ENCODE measurements at regions not wholly inside any gene's neighbourhood (a gene's known extent, or its start where the extent isn't known, plus 50 kb on each side); places are given as distances from the start of the nearest gene placed in this dataset.

DNA sequence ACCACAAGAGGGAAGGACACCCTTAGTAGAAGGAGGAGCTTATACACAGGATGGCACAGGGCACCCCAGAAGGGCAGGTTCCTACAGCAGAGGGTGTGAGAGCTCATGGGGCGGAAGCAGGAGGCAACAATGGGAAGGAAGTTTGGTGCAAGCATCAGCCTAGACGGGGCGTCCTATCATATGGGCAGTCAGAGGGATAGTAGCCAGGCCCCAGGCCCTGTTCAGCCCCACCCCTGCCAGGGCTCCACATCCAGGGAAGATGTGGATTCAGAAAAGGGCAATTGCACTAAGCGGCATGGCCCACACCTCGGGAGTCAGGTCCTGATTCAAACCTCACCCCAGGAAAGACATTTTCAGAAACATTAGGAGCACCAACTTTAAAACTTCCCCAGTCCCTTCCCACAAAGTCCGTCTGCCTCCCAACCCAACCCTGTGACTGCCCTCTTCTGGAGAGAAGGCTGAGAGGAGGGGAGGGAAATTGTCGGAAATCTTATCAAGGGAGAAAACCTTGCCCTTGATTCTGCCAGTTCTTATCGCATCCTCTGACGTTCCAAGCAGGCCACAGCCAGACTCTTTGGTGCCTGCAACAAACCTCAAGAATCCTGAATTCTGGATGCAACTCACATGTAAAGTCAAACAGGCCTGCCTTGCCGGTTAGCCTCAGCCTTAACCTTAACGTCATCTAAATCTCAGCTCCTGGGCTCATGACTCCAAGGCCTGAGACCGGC lies 198.8 kb upstream of the CDH5 start:
- no peak for DNase-seq

DNA sequence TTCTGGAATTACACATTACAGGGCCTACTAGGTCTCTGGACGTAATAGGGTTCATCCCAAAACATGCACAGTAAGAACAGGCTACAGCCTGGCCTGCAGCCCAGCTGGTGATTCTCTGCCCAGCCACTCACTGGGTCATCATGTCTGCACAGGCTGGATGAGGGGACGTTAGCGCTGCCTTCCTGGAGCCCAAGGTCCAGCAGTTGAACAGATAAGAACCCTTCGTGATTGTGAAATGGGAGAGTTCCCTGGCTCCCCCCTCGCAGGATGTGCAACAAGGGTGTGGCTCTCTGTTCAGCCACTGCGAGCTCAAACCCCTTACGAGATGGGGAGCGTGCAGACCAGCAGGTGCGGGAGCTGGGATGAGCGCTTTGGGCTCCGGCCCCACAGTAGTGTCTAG lies 200.0 kb upstream of the CDH5 start:
- no peak for DNase-seq

DNA sequence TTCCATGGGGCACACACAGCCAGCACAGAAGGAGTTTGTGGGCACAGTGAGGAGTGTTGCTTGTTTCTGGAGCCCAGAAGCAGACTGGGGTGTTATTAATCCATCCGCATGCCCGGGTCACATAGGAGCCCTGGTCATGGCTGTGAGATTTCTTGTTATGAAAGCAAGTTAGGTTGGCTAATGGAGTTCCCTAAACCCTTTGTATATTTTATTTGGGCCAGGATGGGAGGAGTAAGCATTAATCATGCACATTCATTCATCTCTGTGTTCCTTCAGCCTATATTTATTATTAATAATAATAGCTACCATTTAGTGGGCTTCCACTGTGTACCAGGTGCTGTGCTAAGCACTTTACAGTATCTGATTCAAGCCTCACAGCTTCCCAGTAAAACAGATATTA lies 200.6 kb upstream of the CDH5 start:
- no peak for DNase-seq

DNA sequence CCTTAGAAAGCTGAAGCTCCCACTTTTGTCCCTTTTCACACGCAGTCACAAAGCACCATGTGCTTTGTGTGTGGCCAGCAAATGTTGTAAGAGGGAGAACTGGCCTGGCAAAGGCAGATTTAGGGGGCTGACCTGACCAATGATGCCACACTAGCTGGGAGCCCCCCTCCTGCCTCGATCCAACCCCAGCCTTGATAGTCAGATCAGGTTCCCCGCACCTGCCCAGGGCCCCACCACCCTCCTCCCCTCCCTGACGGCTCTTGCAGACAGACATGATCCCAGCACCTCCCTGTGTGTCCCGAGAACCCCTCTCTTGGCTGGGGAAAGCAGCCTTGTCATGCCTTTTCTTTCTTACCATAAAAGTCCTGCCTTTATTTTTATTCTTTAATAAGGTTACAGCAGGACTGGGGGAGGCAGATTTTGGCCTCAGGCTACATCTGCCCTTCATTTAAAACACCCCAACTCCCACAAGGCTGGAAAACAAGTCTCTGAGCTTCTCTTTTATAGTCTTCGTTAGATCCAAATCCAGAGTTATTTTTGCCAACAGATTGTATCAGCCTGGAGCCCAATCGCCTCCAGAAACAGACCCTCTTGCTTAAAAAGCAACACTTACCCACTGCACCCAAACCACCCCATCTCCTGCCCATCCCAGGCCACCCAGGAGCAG lies 201.8 kb upstream of the CDH5 start:
- DNase-seq: peak; percentile 38

DNA sequence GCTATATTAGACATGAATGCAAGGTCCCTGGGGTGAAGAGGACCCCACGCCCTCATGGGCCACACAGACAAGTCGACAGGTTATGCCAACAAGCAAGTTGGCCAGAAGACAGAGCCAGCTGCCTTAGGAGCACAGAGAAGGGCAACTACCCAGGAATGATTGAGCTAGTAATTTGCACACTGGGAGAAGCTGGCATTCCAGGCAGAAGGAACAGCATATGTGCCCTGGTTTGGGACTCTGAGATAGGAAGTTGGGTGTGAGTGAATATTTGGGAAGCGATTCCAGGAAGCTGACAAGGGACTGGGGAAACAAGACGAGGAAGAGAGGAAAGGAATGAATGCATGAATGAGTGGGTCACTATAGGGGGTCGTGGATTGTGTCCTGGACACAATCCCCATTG lies 203.7 kb upstream of the CDH5 start:
- DNase-seq: no peak

DNA sequence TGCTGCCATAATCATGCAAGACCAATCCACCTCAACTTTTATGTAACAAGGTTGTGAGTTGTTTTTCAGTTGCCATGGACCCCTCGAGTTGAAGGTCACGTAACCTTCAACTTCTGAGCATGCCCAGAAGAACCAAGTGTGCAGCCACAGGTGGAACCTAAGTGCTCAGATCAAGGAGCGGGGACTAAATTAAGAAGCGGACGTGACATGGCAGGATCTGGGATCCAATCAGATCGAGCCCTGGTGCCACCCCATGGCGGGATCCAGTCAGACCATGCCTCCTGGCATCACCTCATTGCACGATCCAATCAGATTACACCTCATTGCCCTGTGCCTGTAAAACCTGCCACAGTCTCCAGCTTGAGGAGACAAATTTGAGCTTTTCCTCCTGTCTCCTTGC lies 204.5 kb upstream of the CDH5 start:
- no peak for DNase-seq

DNA sequence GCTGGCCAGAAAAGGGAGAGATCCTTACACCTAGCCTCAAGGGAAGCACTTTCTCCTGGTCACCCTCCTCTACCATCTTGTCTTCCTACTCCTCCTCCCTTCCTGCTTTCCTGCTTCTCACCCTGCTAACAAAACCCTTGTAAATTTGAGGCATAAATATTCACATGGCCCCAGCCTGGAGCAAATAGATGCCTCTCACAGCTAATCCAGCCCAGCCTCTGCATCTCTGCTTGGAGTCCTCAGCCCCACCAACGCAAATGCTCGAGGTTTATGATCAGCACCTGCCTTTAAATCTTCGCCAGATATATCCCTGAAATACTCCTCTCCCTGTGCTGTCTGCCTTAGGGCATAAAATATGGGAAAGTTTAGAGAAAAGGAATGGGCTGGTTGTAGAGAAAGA lies 205.2 kb upstream of the CDH5 start:
- DNase-seq: no peak

DNA sequence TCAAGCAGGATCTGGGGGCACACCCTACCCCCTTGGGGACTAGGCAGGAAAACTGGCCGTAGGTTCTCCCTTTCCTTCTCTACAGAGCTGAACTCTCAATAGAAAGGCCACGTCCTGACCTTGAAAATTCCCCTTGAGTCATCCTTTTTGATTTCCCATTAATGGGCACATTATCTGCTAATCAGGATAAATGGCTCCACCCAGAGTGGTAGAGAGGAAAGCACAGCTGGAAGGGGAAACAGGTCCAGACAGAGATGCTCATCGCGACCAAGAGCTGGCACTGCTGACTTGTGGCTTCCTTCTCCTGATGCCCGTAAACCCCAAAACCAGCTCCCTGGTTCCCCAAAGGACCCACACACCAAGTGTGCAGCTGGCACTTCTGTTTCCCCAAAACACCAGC lies 206.5 kb upstream of the CDH5 start:
- DNase-seq: no peak

DNA sequence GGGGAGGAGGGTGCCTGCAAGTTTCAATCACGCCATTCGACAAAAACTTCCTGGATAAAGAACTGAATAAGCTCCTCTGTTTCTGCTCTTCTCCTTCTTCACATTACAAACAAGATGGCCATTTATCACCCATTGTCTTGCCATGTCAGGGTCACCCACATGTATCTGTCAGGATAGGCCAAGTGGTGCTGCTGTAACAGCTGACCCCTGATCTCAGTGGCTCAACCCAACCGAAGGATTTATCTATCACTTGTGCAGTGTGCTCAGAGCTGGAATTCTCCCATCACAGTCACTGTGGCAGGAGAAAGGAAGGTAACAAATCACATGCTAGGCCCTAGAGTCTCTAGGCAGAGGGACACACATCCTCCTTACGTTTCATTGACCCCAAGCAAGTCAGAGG lies 210.0 kb upstream of the CDH5 start:
- DNase-seq: no peak

DNA sequence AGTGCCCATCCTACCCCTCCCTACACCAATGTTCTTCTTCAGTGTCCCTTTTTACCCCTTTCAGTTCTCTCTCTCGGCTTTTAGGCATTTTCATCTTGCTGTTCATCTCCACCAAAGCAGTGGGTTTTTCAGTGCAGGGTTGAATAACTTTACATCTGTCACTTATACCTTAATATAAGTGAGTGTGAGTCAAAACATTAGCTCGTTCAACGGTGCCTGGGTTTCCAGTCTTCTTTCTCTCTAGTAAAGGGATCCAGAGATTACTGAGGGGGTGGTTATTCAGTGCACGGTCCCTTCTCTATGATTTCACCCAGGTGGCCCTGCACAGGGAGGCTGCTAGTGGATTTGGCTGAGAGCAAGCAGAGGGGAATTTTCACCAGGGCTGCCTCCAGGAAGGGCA lies 210.6 kb upstream of the CDH5 start:
- no peak for DNase-seq

DNA sequence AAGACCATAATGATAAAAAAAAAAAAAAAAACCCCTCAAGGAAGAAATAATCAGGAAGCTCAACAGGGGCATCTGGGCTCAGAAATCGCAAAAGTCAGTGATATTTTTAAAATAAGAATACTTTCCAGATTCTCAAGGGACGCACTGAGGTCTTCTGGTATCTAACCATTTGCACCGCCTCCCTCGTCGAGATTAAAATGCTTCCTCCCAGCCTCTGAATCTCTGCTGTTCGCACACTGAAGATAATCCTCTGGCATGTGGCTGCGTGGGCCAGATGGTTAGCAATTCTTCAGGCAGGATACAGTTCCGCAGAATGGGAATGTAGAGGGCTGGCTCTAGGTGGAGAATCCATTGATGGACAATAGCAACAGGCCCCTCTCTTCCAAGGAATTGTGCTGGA lies 211.7 kb upstream of the CDH5 start:
- peak; percentile 37 for DNase-seq

DNA sequence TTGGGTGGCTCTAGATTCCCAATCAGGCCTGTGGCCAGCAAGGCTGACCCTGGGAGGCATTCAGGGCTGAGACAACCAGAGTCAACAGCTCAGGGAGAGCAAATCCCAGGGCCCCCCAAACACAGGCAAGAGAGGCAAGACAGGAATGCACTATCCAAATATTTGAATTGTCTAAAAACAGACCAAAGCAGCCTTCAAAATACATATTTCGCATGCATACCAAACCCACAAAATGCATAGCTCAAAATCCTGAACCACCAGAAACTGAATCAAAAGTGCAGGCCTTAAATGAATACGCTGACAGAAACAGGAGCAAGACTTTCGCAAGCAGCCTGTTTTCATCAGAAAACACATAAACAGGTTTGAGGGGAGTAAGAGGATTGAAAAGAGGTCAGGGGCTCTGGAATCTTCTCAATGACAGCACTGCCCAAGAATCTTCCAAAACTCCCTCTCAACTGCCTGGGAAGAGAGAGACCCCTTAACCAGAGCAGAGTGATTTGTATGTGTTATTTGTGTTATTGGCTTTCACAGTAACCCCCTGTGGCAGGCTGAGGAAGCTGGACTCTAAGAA lies 213.6 kb upstream of the CDH5 start:
- peak; percentile 42 for DNase-seq

DNA sequence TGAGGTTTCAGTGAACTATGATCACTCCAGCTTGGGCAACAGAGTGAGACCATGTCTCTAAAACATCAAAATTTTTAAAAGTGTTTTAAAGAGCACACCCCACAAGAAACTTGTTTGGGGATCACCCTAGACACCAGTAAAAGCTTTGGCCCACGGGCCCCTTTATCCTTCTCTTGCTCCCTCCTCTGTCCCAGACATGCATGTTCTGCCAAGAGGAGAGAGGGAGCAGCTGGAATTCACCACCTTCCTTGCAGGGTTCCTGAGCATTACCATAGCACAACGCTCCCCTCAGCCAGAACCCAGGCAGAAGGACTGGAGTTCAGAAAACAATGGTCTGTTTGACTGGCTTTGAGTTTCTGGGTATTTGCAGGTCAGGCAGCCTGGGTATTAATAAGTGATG lies 214.3 kb upstream of the CDH5 start:
- DNase-seq: no peak

DNA sequence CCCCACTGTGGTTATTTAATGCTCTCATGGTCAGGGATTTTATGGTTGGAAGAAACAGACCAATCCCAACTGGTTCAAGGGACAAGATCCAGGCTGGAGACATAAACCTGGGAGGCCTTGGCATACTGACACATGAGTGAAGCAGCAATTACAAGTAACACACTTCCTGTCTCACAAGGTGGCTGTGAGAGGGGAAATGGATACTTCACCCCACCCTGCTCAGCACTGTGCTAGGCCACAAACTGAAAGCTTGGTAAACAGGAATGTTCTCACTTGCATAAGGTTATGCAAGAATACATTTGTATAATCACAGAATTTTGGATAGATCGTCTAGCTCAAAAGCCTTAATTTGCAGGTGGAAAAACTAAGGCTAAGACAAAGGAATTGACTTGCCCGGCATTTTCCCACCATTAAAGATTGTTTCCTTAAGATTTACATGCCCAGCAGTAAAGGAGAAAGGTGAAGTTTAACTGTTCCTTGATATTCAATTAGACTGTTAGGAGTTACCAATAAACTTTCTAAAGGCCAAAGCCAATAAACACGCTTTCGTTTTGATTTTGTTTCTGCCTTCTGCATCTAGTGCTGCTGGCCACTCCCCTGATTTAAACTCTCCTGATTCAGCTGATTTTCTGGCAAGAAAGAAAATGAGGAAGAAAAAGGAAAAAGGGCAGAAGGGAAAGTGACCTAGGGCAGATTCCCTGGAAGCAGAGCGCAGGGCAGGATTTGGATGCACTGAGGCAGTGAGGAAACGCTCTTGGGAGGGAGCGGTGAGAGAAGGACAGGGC lies 215.6 kb upstream of the CDH5 start:
- no peak for DNase-seq

DNA sequence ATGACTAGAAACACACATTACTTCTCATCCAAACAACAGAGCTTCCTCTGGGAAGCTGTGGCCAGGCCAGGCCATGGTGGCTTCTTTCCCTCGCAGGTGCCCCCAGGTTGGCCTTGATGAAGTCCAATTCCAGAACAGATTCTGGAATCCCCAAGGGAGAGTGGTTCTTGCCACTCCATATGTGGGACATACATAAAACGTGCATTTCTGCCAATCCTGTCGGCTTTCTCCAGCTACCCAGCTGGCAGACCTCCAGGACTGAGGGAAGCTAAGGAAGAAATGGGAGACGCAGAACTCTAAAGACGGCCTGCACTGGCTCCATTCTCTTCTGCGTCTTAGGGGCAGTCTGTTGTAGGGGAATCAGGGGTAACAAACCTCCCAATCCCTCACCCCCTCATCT lies 219.2 kb upstream of the CDH5 start:
- no peak for DNase-seq

DNA sequence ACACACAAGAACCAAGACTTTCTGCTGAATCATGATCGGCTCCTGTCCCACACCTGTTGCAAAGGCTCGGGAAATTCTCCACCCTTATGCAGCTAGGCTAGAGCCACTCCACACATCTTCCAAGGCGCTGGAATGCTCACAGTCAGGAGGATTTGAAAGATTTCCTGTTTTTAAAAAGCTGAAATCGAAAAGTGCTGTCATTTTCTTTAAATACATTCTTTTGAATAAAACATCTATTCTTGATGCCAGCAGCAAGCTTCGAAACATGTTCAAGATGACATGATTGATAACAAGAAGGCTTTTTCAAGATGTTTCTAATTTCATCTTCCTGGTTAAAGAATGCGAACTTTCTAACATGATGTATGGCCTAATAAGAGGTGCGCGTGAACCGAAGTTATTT lies 219.7 kb upstream of the CDH5 start:
- peak; percentile 43 for DNase-seq

DNA sequence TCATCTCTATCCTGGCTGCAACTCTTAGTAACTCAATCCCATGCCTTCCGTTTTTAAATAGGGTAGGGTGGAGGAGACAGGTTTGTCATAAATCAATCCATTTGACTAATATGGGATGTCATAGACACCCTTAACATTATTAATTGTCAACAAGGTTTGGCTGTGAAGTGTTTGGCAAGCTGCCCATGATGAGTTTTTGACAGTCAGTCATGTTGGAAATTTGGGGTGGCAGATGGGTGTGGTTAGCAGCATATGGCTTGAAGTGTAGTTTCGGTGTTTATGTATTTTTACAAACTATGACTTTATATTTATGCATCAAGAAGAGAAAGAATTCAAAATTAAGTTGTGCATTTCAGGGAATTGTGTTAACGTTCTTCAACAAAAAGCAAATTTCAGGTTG lies 221.8 kb upstream of the CDH5 start:
- DNase-seq: no peak

DNA sequence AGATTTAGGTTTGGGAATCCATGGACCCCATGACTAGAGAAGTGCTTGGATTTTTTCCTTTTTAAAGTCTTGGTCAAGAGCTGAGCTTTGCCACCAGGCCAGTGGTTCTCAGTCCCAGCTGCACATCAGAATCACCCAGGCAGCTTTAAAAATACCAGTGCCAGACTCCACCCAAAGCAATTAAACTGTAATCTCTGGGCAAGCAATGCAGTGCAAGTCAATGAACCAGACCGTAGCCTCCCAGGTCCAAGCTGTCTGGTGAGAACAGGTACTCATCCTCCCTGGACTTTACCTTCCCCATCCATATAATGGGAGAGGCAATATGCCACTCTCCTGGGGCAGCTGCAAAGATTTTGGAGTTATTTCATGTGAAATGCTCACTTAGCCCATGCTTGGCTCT lies 223.1 kb upstream of the CDH5 start:
- no peak for DNase-seq

DNA sequence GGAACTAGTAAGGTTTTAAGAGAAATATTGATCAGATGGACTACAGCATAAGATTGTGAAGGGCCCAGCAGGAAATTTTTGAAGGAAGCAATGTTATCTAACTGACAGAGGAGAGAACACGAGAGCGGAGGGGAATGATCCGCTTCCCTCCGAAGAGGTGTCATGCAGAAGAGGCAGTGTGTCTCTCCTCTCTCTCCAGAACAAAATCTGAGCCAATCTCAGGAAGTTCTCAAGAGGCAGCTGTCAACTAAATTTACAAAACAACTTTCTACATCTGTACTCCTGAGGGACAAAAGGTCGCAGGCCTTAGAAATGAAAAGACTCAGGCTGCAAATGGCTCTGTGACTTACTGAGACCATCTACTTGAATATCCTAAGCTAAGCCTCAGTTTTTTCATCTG lies 224.6 kb upstream of the CDH5 start:
- no peak for DNase-seq

DNA sequence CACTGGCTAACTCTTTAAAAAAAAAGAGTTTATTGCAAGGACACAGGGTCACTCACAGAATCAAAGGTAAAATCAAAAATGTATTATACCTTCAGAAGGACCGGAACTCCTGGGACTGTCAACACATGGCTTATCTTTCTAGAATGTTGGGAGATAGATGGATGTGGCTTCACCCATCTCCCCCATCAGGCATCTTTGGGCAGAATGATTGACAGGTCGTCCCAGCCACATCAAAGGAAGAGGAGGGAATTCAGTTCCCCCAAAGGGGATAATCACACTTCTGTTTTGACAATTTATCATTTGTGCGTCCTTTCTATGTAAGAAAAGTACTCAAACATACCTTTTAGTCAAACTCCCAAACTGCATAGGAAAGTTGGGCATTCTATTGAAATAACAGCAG lies 228.6 kb upstream of the CDH5 start:
- no peak for DNase-seq

DNA sequence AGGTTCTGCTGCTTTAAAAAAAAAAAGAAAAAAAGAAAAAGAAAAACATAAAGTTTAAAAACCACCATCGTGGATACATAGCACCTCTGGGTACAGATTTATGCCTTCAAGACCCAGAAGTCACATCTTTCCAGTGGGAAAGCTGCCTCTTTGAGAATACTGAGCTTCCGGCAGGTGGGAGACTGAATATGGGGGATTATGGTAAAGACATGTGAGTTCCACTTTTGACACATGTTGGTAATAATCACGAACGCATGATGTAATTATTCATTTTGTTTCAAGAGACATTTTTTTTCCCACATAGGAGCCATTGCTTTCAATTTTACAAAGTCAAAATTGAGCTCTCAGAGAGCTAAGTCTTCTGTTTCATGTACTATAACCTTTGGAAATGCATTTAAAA lies 229.7 kb upstream of the CDH5 start:
- DNase-seq: no peak

DNA sequence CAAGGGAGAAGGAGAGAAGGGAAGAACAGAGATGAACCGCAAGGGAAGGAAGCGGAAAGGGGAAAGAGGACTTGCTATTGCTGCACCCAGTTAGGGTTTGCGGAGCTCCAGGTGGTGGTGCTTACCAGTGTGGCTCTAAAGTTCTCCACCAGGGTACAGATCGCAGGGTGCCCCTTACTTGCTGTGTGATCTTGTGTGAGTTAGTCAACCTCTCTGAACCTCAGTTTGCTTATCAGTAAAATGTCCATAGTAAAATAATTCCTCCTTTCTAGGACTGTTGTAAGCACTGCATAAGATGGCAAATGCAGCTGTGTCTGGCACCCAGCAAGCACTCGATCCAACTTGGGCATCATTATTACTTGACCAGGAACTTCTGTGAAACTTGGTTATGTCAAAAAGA lies 230.7 kb upstream of the CDH5 start:
- DNase-seq: no peak

DNA sequence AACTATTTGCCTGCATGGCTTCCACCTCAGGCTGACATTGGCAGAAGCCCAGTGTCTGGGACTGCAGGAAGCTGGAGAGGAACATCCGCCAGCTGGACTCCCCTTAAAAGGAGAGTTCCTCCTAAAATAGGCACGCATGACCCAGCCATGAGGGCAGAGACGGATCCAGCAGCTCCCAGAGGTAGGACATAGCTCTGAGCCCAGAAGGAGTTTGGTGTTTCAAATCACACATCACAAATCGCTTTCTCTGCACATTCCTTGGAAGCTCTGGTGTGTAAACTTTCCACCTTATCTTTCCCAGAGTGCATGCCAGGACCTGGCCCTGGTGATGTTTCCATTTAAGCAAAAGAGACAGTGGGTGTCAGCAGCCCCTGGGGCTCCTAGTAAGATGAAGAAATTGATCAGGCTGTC lies 231.1 kb upstream of the CDH5 start:
- DNase-seq: peak; percentile 41

DNA sequence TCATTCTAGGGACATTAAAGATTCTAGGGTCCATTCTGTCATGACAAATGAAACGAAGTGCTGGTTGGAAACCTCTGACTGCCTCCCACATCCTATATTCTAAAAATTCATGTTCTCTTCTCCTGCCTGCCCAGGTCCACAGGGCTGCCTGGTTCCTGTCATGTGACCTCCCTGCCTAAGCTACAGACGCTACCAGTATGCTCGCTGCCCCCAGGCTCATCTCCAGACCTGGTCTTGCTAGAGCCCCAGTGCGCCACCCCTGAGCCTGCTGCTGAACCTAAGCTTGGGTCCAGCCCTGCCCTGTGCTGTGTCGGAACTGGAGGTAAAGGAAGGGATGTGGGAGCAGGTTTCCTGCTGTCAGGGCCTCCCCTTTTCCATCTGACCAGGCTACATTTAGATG lies 231.6 kb upstream of the CDH5 start:
- DNase-seq: no peak
